ENCODE measurements at regions not wholly inside any gene's neighbourhood (a gene's known extent, or its start where the extent isn't known, plus 50 kb on each side); places are given as distances from the start of the nearest gene placed in this dataset.

- H3K27ac Mint-ChIP-seq: no peak overlapping the region
- H3K27me3 Mint-ChIP-seq (ENCODE audit: low read depth): no peaks in the 10 kb centered on the region
- peaks cover 5% of the 10 kb centered on the region for H3K36me3 Mint-ChIP-seq
- H3K4me3 Mint-ChIP-seq: no peak overlapping the region
- TF ChIP-seq ZSCAN18 (CRISPR knock-in tag; IDR thresholded peaks at IDR 0.05) (no peak), JAZF1 (CRISPR knock-in tag; IDR thresholded peaks at IDR 0.05) (no peak), TEAD1 (CRISPR knock-in tag; IDR thresholded peaks at IDR 0.05) (no peak), PRDM15 (CRISPR knock-in tag; IDR thresholded peaks at IDR 0.05) (no peak), SMAD4 (CRISPR knock-in tag; IDR thresholded peaks at IDR 0.05) (no peak), IRF1 (CRISPR knock-in tag; IDR thresholded peaks at IDR 0.05) (no peak), MAX (CRISPR knock-in tag; IDR thresholded peaks at IDR 0.05) (no peak), ZNF317 (CRISPR knock-in tag; IDR thresholded peaks at IDR 0.05; ENCODE audit: borderline replicate concordance, low read depth) (no peak), ERG (CRISPR knock-in tag; IDR thresholded peaks at IDR 0.05) (no peak), ATF6 (CRISPR knock-in tag; IDR thresholded peaks at IDR 0.05) (no peak), JUN (CRISPR knock-in tag; IDR thresholded peaks at IDR 0.05) (no peak), FOXJ3 (CRISPR knock-in tag; IDR thresholded peaks at IDR 0.05; ENCODE audit: borderline replicate concordance) (no peak), TEAD4 (CRISPR knock-in tag; IDR thresholded peaks at IDR 0.05) (no peak), ATF2 (CRISPR knock-in tag; IDR thresholded peaks at IDR 0.05; ENCODE audit: borderline replicate concordance, low read depth) (no peak), NFE2L1 (CRISPR knock-in tag; IDR thresholded peaks at IDR 0.05) (no peak), ZMAT4 (CRISPR knock-in tag; IDR thresholded peaks at IDR 0.05) (no peak)
- H3K9me3 Mint-ChIP-seq: peaks cover 14% of the 10 kb centered on the region
- DNase-seq (ENCODE audit: low spot score): peak; percentile 13
- no peaks in the 10 kb centered on the region for H3K4me1 Mint-ChIP-seq
- ChIA-PET CTCF (interaction anchor here (1.0 to 1.7 kb wide), 3 partner anchors 12 to 669 kb away, joined by 3 to 5 read pairs (median 3); no protein-coding TSS in a partner anchor), POLR2A (no interaction called here)
- peak; percentile 85 for ATAC-seq
Measured at GRCh38 chr1:60825593-60825992, 256.8 kb upstream of the NFIA start.
